GM19372 (cell line): ENCODE measurements at regions not wholly inside any gene's neighbourhood (a gene's known extent, or its start where the extent isn't known, plus 50 kb on each side); places are given as distances from the start of the nearest gene placed in this dataset.
A peak's percentile ranks its signal among the peaks of the same experiment; 100 is the strongest.
"Not testable (repeated sequence)": the region's sequence is repeated elsewhere in the genome, so short reads cannot be mapped to it uniquely, and the experiment has no call there.

Experiments used
- ATAC-seq: cut with Tn5 transposase; IDR thresholded peaks from one replicate; pipeline ENCODE4 v1.9.1; 2021; ENCODE audit warnings: mild to moderate bottlenecking, low read depth, moderate library complexity; ENCODE audit not compliant: unreplicated experiment

GRCh38 chr4:131344761-131345160 is 1804.3 kb upstream of the PCDH10 start:
- ATAC-seq: no peak

GRCh38 chr4:131347816-131348215 is 1801.3 kb upstream of the PCDH10 start:
- ATAC-seq: no peak

GRCh38 chr4:131348263-131348662 is 1800.8 kb upstream of the PCDH10 start:
- ATAC-seq: peak; percentile 94

DNA sequence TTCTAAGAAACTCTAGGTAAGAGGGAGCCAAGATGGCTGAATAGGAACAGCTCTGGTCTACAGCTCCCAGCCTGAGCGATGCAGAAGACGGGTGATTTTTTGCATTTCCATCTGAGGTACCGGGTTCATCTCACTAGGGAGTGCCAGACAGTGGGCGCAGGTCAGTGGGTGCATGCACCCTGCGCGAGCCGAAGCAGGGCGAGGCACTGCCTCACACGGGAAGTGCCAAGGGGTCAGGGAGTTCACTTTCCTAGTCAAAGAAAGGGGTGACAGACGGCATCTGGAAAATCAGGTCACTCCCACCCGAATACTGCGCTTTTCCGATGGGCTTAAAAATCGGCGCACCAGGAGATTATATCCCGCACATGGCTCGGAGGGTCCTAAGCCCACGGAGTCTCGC is 1796.7 kb upstream of the PCDH10 start:
- not testable (repeated sequence) for ATAC-seq

- ATAC-seq: no peak
These were observed 1782.4 kb upstream of the PCDH10 start for GRCh38 chr4:131366714-131367113.

DNA sequence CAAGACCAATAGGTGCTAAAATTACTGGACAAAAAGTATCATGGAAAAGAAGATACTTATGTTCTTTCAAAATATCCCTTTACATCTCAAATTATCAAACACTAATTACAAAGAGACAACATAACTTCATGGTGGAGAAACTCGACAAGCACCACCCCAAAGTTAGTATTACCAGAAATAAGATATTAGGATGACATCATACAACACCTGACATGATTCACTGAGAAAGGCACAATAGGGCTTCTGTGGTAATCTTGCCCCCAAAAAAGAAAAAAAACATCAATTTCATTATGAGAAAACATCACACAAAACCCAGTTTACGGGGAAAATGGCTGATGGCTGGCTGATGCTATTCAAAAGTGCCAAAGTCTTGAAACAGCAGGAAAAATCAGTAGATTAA is 1781.7 kb upstream of the PCDH10 start:
- ATAC-seq: no peak

GRCh38 chr4:131370846-131371245 is 1778.2 kb upstream of the PCDH10 start:
- no peak for ATAC-seq

GRCh38 chr4:131381055-131381454 is 1768.0 kb upstream of the PCDH10 start:
- ATAC-seq: no peak

DNA sequence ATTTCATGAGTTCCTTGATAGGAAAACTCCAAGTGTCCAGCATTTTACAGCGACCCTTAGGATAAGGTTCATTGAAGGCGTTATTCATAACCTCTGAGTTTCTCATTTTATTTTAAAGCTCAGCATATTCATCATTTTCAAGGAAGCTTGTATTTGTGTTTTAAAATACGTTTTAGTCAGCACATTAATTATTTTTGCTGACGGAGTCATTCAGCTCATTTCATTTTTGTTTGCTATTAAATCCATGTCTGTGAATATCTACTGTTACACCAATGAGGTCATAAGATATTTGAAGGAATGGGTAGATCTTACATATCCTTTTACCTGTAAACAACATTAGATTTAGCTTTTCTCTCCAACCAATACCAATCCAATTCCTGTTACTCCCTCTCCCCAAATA is 1766.3 kb upstream of the PCDH10 start:
- ATAC-seq: no peak

DNA sequence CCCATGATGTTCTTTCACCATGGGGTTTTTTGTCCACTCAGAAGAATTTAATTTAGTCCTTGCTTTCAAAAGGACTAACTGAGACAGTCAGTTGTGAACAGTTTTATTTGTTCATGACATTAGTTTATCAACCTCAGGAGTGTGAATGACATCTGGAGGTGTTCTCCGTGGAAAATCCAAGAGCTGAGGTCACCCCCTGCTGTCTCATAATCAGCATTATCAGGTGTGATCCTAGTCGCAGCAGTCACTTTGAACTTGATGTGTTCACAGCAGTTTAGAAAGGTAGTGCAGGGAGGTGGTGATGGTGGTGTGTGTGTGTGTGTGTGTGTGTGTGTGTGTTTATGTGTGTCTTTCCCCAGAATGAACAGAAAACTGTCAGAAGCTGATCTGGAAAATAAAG is 1760.8 kb upstream of the PCDH10 start:
- ATAC-seq: no peak

DNA sequence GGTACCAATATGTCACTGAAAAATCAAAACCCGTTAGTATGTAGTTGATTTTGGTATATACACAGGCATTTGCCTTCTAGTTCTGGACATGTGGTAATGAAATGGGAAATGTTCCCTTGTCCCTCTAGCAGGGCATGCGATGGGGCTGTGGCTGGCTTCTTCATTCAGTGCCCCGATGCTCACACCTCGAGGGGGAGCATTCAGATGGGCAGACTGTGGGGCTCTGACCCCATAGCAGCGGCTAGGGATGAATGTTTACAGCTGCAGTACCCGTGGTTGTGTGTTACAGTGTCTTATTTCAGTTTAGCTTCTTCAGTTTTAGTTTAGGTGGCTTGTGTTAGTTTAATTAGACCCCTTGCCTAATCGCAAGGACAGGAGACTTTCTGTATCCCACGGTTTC is 1741.0 kb upstream of the PCDH10 start:
- no peak for ATAC-seq

DNA sequence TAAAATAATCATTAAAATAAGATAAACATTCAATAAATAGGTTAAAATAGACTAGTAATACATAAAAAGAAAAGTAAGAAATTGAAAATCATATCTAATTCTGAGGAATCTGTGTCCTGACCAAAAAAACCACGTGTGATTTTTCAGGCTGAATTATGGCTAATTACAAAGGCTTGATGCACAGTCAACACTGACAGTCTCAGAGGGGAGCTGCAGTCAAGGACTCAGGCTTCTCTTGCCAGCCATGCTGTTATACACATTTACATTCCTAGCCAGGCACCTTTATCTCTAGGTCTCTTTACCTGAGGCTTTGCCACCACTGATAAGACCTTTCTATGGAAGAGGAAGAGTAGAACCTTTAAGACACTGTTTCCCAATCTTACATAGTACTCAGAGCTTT is 1737.7 kb upstream of the PCDH10 start:
- no peak for ATAC-seq

GRCh38 chr4:131419147-131419546 is 1729.9 kb upstream of the PCDH10 start:
- ATAC-seq: no peak

DNA sequence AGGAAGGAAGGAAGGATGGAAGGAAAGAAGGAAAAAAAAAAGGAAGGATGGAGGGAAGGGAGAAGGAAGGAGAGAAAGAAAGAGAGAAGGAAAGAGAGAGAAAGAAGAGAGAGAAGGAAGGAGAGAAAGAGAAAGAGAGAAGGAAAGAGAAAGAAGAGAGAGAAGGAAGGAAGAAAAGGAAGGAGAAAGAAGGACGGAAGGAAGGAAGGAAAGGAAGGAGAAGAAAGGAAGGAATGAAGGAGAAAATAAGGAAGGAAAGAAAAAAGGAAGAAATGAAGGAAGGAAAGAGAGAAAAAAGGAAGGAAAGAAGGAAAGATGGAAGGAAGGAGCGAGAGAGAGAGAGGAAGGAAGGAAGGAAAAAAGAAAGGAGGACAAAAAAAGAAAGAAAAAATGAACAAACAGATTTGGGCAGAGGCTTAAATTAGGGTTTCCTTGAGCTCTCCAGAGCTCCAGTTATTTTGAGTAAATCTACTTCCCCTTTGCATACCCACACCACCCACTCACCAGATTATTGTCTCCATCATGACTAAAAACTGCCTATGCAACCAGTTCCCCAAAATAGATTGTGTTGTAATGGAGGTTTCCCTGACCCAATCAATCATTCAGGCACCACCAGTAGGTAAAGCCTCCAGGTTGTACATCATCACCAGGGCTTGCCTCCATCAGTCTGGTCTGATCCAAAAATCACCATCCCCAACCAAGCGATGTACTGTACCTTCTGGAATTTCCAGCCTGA is 1722.9 kb upstream of the PCDH10 start:
- peak; percentile 76 for ATAC-seq

GRCh38 chr4:131427000-131427399 is 1722.1 kb upstream of the PCDH10 start:
- ATAC-seq: peak; percentile 44

DNA sequence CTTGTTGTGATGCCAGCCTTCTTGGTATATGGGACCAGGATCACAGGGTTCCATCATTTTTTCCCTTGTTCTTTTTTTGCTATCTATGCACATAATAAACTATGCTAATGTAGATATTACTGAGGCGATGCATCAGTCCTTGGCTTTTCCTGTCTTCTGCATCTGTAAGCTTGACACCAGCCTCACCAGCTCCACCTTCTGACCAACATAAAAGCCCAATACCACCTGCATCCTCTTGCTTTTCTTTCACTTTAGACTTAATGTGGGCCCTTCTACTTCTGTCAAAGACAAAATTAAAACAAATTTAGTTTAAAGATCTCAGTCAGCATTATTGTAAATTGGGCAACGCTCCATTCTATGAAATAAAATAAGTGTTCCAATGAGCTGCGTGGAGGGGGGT is 1718.8 kb upstream of the PCDH10 start:
- ATAC-seq: no peak

DNA sequence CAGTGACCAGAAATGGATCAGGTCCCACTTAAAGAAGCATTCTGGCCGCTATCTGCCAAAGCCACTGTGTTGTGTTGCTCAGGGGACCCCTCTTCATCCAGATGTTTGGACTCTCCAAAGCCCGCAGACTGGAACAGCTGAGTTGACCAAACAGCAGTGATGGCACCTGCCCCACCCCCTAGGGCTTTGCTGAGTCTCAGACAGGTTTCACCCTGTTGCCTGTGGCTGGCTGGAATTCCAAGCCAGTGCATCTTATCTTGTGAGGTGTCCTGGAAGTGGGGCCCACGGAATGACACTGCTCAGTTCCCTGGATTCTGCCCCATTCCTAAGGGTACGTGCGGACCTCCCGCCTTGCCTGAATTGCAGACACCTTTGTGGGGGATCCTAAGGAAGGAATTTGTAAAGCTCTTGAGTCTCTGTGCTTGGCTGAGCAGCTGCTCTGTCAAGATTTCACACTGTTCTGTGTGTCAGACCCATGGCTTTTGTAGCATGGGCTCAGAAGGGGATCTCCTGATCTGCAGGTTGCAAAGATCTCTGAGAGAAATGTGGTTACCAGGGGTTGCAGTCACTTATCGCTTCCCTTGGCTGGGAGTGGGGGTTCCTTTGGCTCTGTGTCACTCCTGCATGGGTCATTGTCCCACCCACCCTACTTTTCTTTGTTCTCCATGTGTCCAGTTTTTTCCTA is 1707.9 kb upstream of the PCDH10 start:
- no peak for ATAC-seq

- ATAC-seq: no peak
These were observed 1701.2 kb upstream of the PCDH10 start for GRCh38 chr4:131447883-131448282.

GRCh38 chr4:131450572-131451209 is 1698.4 kb upstream of the PCDH10 start:
- ATAC-seq: no peak

- ATAC-seq: peak; percentile 80
These were observed 1689.5 kb upstream of the PCDH10 start for GRCh38 chr4:131459430-131460101.

GRCh38 chr4:131470360-131470759 is 1678.7 kb upstream of the PCDH10 start:
- no peak for ATAC-seq
